GM18861 (cell line): ENCODE measurements at regions not wholly inside any gene's neighbourhood (a gene's known extent, or its start where the extent isn't known, plus 50 kb on each side); places are given as distances from the start of the nearest gene placed in this dataset.

Source experiments
- ATAC-seq: cut with Tn5 transposase; IDR thresholded peaks from one replicate; pipeline ENCODE4 v1.9.1; 2021; ENCODE audit not compliant: unreplicated experiment

DNA sequence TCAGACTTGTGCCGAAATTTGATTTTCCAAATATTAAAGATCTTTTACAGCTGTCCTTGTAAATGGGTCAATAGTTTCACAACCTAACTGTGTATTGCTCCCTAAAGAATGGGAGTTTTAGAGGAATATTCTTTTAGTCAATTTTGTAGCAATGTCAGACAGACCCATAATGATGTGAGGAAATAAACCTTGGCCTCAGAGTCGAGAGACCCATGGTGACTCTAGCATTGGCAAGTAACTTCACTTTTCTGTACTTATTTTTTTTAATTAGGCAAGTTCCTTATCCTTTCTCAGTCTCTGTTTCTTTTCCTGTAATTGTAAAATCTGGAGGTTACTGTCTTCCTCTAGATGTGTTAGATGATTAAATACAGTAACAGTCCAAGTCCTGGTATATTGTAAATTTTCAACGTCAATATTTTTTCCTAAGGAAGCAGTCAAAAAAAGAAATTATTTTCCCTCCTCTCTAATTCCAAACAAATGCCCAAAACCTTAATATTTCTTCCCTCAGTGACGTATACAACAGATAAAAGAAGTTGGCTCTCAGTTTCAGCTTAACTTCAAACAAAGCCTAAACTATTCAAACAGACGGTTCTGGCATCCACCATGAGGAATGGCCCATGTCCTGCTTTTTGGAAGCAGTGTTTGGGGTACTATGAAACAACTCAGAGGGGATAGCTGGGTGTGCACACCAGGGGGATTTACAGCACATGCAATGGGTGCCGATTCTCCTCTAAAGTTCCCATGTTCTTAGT is 466.7 kb downstream of the TNS1 start:
- no peak for ATAC-seq

DNA sequence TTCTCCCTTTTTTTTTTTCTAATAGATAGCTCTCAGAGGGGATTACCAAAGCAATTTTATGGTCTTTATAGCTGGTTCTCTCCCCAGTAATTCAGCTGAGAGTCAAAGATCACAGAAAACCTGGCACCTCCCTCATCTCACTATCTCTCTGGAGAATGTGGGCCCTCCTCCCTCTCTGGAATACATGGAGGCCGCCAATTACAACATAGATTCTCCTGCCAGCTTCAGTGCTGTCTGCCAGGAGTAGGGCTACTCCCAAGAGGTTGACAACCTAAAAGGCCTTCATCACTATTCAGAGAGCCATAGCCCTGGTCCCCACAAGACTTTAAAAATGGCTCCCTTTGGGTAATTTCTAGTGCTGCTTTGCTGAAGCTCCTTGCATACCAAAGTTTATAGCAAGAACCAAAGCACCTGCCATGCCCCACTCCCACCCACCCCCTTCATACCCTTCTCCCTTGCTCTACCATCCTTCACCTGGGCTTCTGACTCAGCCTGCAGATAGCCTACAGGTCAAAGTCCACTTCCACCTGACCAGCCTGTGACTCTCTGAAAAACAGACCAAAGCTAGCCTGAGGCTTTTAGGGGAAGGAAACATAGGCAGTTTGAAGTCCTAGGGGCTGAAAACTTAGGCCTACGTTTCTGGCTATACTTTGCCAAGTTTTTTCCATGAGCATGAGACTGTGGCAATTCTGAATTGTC is 472.3 kb downstream of the TNS1 start:
- no peak for ATAC-seq

DNA sequence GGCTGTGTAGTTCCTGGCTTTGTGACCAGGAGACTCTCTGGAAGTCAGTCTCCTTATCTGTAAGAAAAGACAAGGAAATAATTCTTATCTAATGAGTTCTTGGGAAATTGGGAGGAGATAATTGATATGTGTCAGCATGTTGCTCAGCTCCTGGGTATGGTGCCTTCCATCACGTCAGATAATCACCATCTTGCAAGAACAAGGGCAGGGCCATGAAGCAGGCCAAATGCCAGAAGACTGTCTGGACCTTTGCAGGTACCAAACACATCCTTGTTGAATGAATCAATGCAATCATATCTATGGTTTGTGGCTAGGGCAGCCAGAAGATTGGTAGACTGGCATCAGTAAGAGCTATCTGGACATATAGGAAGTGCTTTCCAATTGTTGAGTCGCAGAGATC is 473.5 kb downstream of the TNS1 start:
- ATAC-seq = no peak

DNA sequence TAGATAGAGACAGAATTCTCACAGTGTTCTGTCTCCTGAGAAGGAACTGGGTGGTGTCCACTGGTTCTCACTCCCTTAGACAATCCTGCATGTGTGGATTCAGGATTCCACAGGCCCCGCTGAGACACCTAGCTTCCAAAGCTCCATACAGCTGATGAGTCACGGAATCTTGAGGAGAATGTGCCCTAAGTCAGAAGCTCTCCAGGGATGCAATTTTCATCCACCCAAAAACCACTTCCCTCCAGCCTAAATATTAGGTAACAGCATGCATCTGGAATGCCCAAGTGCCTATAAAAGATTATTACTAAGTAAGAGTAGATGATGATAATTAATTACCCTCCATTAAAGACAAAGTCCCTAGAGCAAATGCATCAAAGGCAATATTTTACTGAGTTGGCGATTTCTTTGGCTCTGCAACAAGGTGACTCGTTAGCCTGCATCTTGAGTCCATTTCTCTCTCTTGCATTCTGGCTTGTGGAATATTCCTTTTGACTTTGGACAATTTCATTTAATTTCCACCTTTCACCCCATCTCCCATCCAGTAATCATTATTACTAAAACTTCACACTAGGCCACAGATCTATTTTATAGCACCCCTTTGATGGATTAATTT is 475.1 kb downstream of the TNS1 start:
- no peak for ATAC-seq

DNA sequence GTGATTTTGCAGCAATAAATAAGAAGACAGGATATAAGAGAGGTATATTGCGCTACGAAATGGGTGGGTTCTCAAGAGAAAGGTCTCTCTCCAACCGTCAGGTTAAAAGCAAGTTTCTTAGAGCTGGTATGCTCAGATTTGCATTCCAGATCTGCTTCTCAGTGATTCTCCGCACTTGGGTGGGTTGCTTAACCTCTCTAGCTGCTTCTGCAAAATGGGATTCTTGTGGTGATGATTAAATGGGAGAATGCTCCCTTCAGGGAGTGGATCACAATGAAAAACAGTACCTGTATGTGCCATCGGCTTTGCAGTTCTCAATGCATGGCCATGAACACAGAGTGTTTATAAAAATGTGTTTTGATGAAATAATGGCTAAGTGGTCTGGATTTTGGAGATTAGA is 477.7 kb downstream of the TNS1 start:
- no peak for ATAC-seq

DNA sequence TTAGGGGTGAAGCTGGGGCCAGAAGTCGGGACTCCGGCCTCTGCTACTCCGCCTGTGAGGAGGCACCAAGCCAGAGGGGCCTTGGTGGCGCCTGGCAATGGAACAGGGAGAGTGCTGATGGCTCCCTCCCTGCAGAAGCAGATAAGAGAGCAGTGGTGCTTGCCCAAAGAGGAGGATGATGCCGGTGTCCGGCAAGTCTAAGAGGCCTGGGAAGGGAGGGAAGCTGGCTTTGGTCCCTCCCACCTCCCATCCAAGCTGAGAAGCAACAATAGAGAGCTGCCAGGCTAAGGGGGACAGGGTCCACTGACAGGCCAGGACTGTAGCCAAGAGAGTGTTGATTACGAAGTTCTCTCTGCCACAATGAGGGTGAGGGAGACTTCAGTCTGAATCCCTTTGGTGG is 479.5 kb downstream of the TNS1 start:
- ATAC-seq = no peak

DNA sequence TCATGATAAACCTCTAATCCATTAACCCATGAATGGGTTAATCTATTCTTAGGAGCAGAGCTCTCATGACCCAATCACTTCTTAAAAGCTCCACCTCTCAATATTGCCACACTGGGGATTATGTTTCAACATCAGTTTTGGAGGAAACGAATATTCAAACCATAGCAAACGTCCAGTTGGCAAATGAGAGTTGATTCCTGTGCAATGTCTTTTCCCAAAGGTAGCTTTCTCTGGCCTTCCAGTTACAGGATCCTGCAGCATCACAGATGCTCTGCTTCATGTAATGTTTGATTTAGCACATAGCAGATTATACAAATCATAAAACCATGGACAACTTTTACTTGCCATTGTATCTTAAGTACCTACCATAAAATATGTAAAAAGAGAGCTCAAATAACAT is 481.0 kb downstream of the TNS1 start:
- no peak for ATAC-seq

DNA sequence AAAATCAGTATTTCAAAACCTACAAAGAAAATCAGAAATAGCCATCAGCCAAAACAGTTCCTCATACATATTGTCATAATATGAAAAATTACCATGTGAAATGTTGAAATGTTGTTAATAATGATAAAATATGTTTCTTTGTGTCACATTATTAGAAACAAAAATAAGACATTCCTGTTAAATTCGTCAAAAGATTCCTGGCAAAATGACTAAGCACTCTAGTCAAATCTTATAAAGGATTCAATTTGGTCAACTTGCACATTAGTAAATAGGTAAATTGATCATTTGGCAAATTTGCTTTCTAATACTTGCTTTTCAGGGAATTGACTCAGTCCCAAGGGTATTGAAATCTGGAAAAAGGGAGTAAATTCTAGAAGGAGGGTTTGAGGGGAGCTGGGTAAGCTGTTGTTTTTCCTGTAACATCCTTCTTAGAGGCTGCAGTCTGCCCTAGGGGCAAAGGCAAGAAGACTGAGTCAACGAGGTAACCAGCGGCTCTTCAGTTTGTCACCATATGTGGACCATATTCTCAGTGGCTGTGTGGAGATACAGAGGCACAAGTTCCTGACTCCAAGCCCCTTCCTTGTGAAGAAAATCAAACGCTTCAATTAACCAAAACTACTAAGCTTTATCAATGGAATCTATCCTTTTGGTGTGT is 482.3 kb downstream of the TNS1 start:
- no peak for ATAC-seq

DNA sequence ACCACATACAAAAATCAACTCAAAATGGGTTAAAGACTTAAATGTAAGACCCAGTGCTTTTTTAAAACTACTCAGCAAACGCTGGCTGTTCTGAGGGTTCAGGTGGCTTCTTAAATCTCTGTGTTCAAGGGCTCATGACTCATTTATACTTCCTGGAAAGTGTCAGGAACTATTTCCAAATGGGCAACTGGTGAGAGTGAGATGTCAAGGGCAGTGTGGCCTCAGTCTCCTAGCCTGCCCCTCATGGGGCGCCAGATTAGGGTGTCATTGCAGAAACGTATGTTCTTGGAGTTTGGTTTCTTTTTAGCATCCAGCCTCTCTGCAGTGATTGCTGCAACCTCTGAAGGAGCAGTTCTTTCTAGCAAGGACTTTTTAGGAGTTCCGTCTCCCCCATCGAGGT is 485.4 kb downstream of the TNS1 start:
- ATAC-seq = no peak

DNA sequence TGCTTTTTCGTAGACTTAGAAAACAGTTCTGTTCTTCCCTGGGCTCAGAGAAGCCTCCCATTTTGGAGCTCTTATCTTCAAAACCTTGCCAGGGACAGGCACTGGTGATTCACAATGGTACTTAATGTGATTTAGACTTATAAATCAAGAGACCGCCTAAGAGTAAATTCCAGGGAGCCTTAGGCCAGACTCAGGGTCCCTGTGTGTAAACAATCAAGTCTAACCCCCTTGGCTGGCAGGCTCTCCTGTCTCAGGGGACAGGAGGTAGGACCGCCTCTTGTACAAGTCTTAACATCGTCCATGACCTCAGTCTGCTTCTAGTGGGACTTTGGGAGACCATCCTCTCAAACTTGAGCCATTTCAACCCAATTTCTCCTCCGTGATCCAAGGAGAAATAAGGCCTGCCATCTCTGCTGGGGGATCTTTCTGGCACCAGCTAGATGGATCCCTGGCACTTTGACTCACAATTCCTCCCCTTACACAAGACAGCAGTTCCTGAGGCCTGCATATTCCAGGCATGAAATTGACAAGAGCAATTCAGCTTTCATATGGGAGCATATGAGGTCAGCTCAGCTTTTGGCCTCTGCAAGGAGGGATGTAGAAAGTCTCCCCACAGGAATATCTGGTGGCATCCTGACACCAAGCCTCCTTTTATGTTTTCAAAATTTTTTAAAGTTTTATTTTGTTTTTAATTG is 487.0 kb downstream of the TNS1 start:
- ATAC-seq = no peak

DNA sequence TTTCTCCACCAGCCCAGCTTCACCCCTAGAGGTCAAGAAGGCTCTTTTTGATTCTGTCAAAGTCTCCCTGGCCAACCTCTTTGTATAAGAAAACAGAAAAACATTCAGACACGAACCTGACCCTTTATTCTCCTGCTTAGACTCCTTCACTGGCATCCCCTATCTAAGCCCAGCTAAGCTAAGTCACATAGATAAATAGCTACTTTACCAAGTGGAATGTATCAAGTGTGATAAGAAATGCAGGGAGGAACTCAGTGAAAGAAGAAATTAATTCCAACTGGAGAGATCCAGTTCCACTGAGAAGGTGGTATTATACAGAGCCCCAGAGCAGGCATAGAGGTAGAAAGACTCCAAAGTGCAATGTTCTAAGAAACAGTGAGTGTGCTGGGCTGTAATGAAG is 489.5 kb downstream of the TNS1 start:
- ATAC-seq = no peak

DNA sequence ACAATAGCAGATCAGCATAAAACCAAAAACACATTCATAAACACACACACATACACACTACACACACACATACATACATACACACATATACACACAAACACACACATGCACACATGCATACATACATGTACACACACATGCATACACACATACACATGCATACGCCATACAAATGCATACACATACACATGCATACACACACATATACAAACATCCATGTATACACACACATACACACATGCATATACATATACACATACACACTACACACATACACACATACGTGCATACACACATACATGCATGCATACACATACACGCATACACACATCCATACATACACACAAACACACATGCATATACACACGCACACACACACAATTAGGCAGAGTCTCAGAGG is 490.1 kb downstream of the TNS1 start:
- ATAC-seq = no peak

DNA sequence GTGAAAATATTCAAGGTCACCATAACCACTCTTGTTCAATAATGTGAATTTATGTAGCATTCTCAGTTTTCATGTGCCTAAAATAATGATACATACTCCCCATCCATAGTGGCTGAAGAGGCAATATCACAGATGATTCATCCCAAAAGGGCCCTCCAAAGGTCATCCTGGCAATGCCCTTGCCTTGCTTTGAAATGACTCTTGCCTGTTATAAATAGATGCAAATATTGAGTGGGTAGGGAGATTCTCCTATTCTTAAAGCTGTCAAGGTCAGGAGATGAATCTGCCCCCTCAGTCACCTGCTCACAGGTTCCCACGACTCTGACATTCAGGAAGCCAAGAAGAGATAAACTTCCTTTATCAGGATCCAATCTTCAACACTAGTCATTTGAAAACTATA is 490.5 kb downstream of the TNS1 start:
- no peak for ATAC-seq

DNA sequence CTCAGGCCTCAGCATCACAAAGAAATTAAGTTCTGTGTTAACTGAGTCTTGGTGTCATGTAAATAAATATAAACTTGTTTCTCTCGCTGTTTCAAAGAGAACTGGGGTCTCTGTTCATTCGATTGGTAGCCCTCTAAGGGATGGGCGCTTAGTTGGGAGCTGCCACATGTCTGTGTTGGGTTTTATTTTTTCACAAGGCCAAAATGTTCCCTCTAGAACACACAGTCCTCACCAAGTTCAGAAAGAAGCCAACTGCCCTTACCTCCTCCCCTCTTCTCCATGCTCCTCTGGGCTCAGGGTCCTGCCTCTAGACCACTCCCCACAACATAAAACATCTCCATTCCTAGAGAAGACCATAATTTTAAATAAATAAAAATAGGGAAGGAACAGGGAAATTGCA is 490.9 kb downstream of the TNS1 start:
- no peak for ATAC-seq

DNA sequence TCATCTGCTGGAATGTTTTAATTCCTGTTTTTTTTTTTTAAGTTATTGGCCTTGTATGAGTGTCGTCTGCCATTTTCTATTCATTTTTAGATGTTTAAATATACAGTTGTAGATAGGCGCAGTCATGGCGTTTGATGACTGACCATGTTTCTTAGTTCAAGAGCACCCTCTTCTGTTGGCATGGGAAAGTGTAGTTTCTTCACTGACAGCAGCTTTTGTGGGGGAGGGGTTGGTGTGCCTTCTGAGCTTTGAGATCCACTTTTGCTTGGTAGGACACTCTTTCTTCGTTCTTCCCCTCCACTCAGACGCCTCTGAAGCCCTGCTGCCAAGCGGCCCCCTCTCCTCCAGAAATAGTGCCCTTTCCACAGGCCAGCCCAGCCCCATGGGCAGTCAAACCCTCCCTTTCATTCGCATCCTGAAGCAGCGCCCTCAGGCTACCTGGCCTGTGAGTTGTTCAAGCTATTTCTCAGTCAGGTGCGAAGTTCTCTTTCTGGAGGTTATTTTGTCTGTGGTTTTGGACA is 492.0 kb downstream of the TNS1 start:
- no peak for ATAC-seq

DNA sequence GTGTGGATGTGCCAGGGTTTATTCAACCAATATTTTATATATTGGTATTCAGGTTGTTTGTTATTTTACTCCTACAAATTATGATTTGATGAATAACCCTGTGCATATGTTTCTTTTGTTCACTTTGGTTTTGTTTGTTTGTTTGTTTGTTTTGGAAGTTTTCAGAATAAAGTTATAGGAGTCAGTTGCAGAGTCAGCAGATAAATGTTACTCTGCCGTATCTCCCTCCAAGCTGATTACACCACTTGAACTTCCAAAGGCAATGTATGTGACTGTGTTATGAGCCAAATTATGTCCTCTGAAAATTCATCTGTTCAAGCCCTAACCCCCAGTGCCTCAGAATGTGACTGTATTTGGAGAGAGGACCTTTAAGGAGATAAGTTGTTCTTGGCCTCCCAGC is 497.5 kb downstream of the TNS1 start:
- no peak for ATAC-seq

DNA sequence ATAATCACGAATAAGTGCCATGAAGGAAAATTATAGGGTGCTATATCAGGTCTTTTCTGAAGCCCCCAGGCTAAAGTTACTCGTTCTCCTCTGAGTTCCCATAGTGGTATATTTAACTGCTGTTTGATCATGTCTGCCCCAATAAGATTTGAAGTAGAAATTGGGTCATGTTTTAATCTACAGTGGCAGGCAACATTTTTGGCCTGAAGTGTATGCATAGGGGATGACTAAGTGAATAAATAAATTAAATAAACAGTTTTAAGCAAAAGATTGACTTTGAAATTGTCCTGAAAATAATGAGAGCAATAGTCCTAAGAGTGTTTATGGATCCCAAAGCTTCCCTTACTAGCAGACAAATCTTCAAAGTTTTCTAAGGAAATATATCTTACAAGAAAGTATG is 500.9 kb downstream of the TNS1 start:
- ATAC-seq = no peak

DNA sequence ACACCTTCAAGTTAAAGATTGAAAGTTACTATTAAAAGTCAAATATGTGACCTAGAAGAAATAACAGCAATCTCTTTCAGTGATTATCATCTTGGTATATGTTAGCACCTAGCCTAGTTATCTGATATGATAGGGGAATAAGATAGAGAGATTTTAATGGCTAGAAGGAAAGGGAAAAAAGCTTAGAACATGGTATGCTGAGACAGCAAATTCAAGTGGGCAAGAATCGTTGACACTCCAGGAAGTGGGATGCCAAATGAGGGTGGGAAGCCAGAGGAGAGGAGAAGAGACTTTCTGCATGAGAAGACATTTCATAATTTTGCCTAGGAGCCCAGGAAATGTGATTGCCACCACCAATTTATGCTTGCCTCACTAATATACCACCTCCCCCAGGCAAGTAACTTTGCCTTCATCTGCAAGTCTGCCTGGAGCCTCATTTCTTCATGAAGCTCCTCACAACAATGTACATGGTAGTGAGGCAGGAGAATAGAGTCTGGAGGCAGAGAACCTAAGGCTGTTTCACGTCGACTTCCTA is 504.9 kb downstream of the TNS1 start:
- ATAC-seq = no peak

DNA sequence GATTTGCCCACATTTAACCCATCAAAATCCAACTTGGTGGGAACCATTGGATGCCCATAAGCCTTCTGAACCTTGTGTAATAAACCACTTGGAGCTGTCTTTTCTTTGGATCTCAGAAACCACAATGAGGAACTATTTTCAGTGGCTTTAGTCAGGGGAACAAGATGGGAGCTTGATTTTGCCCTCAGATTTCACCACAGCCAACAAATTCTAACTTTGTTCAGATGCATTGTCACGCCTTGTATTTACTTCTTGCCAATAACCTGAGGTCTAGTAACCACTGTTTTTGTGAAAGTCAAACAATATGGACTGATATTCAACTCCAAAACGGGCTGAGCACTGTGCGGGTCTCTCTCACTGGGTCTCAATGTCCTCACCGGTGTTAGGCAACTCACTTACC is 508.2 kb downstream of the TNS1 start:
- no peak for ATAC-seq

DNA sequence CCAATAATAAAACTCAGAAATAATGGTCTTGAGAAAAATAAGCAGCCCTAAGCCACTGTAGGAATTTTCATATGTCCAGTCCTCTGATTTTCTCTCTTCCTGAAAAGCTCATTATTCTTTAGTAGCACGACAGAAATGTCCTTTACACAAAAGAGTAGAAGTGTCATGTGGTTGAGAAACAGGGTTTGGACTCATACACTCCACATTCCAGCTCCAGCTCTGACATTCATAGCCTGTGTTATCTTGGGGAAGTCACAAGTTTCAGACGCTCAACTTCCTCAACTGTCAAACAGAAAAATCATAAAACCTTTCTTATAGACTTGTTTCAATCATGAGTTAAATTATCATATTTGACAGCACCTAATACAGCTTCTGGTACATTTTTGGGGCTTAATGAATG is 511.5 kb downstream of the TNS1 start:
- no peak for ATAC-seq
